Ecto neural progenitor cell (in vitro differentiated cells): ENCODE measurements at regions not wholly inside any gene's neighbourhood (a gene's known extent, or its start where the extent isn't known, plus 50 kb on each side); places are given as distances from the start of the nearest gene placed in this dataset.

Experiments
- DNase-seq: peaks from one replicate; pipeline ENCODE4 v3.0.0-alpha.2; 2018; ENCODE audit warnings: low spot score

- no peak for DNase-seq
Observed at GRCh38 chr5:158398360-158399201, 539.6 kb upstream of the CLINT1 start.

GRCh38 chr5:158397278-158397677 is 538.3 kb upstream of the CLINT1 start:
- DNase-seq: no peak

- no peak for DNase-seq
Observed at GRCh38 chr5:158394102-158394501, 535.2 kb upstream of the CLINT1 start.

- DNase-seq: no peak
Observed at GRCh38 chr5:158393457-158393856, 534.5 kb upstream of the CLINT1 start.

- DNase-seq: no peak
Observed at GRCh38 chr5:158392753-158393152, 533.8 kb upstream of the CLINT1 start.

GRCh38 chr5:158390577-158390976 is 531.6 kb upstream of the CLINT1 start:
- no peak for DNase-seq

GRCh38 chr5:158389786-158390185 is 530.8 kb upstream of the CLINT1 start:
- DNase-seq: no peak

- DNase-seq: no peak
Observed at GRCh38 chr5:158388021-158388420, 529.1 kb upstream of the CLINT1 start.

GRCh38 chr5:158387499-158387898 is 528.6 kb upstream of the CLINT1 start:
- no peak for DNase-seq

- DNase-seq: no peak
Observed at GRCh38 chr5:158385982-158386381, 527.0 kb upstream of the CLINT1 start.

GRCh38 chr5:158384535-158385481 is 525.9 kb upstream of the CLINT1 start:
- no peak for DNase-seq

GRCh38 chr5:158383486-158383885 is 524.5 kb upstream of the CLINT1 start:
- DNase-seq: no peak

GRCh38 chr5:158382473-158382872 is 523.5 kb upstream of the CLINT1 start:
- no peak for DNase-seq

- DNase-seq: no peak
Observed at GRCh38 chr5:158381614-158382160, 522.7 kb upstream of the CLINT1 start.

- no peak for DNase-seq
Observed at GRCh38 chr5:158380661-158381060, 521.7 kb upstream of the CLINT1 start.

- no peak for DNase-seq
Observed at GRCh38 chr5:158378931-158379330, 520.0 kb upstream of the CLINT1 start.

GRCh38 chr5:158376679-158377078 is 517.7 kb upstream of the CLINT1 start:
- DNase-seq: no peak

- no peak for DNase-seq
Observed at GRCh38 chr5:158375531-158375930, 516.6 kb upstream of the CLINT1 start.

- no peak for DNase-seq
Observed at GRCh38 chr5:158373608-158374395, 514.9 kb upstream of the CLINT1 start.

GRCh38 chr5:158369241-158369640 is 510.3 kb upstream of the CLINT1 start:
- no peak for DNase-seq

GRCh38 chr5:158368686-158369085 is 509.7 kb upstream of the CLINT1 start:
- DNase-seq: no peak

- no peak for DNase-seq
Observed at GRCh38 chr5:158364367-158364766, 505.4 kb upstream of the CLINT1 start.
